HG02943 (cell line): ENCODE measurements at regions not wholly inside any gene's neighbourhood (a gene's known extent, or its start where the extent isn't known, plus 50 kb on each side); places are given as distances from the start of the nearest gene placed in this dataset.

Experiments
- ATAC-seq: cut with Tn5 transposase; IDR thresholded peaks from one replicate; pipeline ENCODE4 v1.9.1; 2021; ENCODE audit warnings: mild to moderate bottlenecking, low read depth, moderate library complexity; ENCODE audit not compliant: unreplicated experiment

GRCh38 chr11:95586155-95586554 lies 203.4 kb downstream of the FAM76B start:
- ATAC-seq, result no peak

- ATAC-seq, result no peak
Measured at GRCh38 chr11:95585752-95586077, 203.9 kb downstream of the FAM76B start.

- no peak for ATAC-seq
Measured at GRCh38 chr11:95585069-95585751, 204.4 kb downstream of the FAM76B start.

- ATAC-seq, result no peak
Measured at GRCh38 chr11:95584589-95584988, 205.0 kb downstream of the FAM76B start.

GRCh38 chr11:95584180-95584579 lies 205.4 kb downstream of the FAM76B start:
- ATAC-seq, result no peak

- ATAC-seq, result no peak
Measured at GRCh38 chr11:95577716-95578460, 211.7 kb downstream of the FAM76B start.

GRCh38 chr11:95576146-95576845 lies 213.3 kb downstream of the FAM76B start:
- ATAC-seq, result no peak

- no peak for ATAC-seq
Measured at GRCh38 chr11:95575517-95575916, 214.1 kb downstream of the FAM76B start.

GRCh38 chr11:95571718-95572260 lies 217.8 kb downstream of the FAM76B start:
- ATAC-seq, result no peak

GRCh38 chr11:95570845-95571244 lies 218.7 kb downstream of the FAM76B start:
- ATAC-seq, result no peak

- no peak for ATAC-seq
Measured at GRCh38 chr11:95569207-95569606, 220.4 kb downstream of the FAM76B start.

- ATAC-seq, result no peak
Measured at GRCh38 chr11:95568281-95568680, 221.3 kb downstream of the FAM76B start.

GRCh38 chr11:95567685-95568084 lies 221.9 kb downstream of the FAM76B start:
- ATAC-seq, result no peak

- ATAC-seq, result no peak
Measured at GRCh38 chr11:95566211-95566610, 223.4 kb downstream of the FAM76B start.

- no peak for ATAC-seq
Measured at GRCh38 chr11:95565724-95566141, 223.8 kb downstream of the FAM76B start.

GRCh38 chr11:95563859-95564258 lies 225.7 kb downstream of the FAM76B start:
- ATAC-seq, result no peak

GRCh38 chr11:95563173-95563572 lies 226.4 kb downstream of the FAM76B start:
- ATAC-seq, result no peak

- no peak for ATAC-seq
Measured at GRCh38 chr11:95562196-95562921, 227.2 kb downstream of the FAM76B start.

GRCh38 chr11:95559899-95560298 lies 229.7 kb downstream of the FAM76B start:
- ATAC-seq, result no peak

GRCh38 chr11:95557376-95557775 lies 232.2 kb downstream of the FAM76B start:
- ATAC-seq, result no peak
